GM23248 (cell line): ENCODE measurements at regions not wholly inside any gene's neighbourhood (a gene's known extent, or its start where the extent isn't known, plus 50 kb on each side); places are given as distances from the start of the nearest gene placed in this dataset.
A peak's percentile ranks its signal among the peaks of the same experiment; 100 is the strongest.

Experiments
- DNase-seq: peaks from one replicate; pipeline ENCODE4 v3.0.0-alpha.2; 2015
- H2AFZ ChIP-seq: fragments of 200-600 bp; sonication (generic); 2 replicates; pipeline ENCODE4 v1.6.1; 2016; ENCODE audit warnings: antibody characterized with exemption
- H3F3A ChIP-seq: fragments of 200-600 bp; sonication (generic); 2 replicates; pipeline ENCODE4 v1.6.1; 2016; ENCODE audit warnings: mild to moderate bottlenecking, antibody characterized with exemption, mixed run types; ENCODE audit not compliant: insufficient read depth
- H3K27ac ChIP-seq: fragments of 200-600 bp; sonication (generic); 2 replicates; pipeline ENCODE4 v1.5.1; 2016; ENCODE audit warnings: mild to moderate bottlenecking
- H3K27me3 ChIP-seq: fragments of 200-600 bp; sonication (generic); replicated peaks from 2 replicates; pipeline ENCODE4 v1.6.1; 2016; ENCODE audit warnings: mild to moderate bottlenecking; ENCODE audit not compliant: insufficient read depth
- H3K36me3 ChIP-seq: fragments of 200-600 bp; sonication (generic); 2 replicates; pipeline ENCODE4 v1.6.1; 2016; ENCODE audit warnings: low read depth, mild to moderate bottlenecking
- H3K4me1 ChIP-seq: fragments of 200-600 bp; sonication (generic); 2 replicates; pipeline ENCODE4 v1.6.1; 2016; ENCODE audit warnings: mild to moderate bottlenecking; ENCODE audit not compliant: insufficient read depth
- H3K4me2 ChIP-seq: fragments of 200-600 bp; sonication (generic); one replicate; pipeline ENCODE4 v1.6.1; 2016; ENCODE audit warnings: mild to moderate bottlenecking; ENCODE audit not compliant: unreplicated experiment
- H3K4me3 ChIP-seq: fragments of 200-600 bp; sonication (generic); 2 replicates; pipeline ENCODE4 v1.5.1; 2016; ENCODE audit warnings: mild to moderate bottlenecking
- H3K79me2 ChIP-seq: fragments of 200-600 bp; sonication (generic); 2 replicates; pipeline ENCODE4 v1.6.1; 2016; ENCODE audit warnings: mild to moderate bottlenecking; ENCODE audit not compliant: insufficient read depth
- H3K9ac ChIP-seq: fragments of 200-600 bp; sonication (generic); 2 replicates; pipeline ENCODE4 v1.6.1; 2016; ENCODE audit warnings: mild to moderate bottlenecking
- H3K9me2 ChIP-seq: fragments of 200-600 bp; sonication (generic); 2 replicates; pipeline ENCODE4 v1.6.1; 2016; ENCODE audit warnings: mixed run types, mild to moderate bottlenecking, moderate library complexity; ENCODE audit not compliant: insufficient read depth
- H3K9me3 ChIP-seq: fragments of 200-600 bp; sonication (generic); one replicate; pipeline ENCODE4 v1.6.1; 2017; ENCODE audit warnings: low read depth
- H4K20me1 ChIP-seq: fragments of 200-600 bp; sonication (generic); 2 replicates; pipeline ENCODE4 v1.6.0; 2016; ENCODE audit not compliant: insufficient read depth
- EZH2 ChIP-seq: fragments of 200-600 bp; sonication (generic); IDR thresholded peaks from 2 replicates; pipeline ENCODE4 v1.6.1; 2018; ENCODE audit warnings: antibody characterized with exemption, mild to moderate bottlenecking; ENCODE audit not compliant: insufficient read depth, poor library complexity, severe bottlenecking
- EZH2phosphoT487 ChIP-seq: fragments of 200-600 bp; sonication (generic); IDR thresholded peaks from 2 replicates; pipeline ENCODE4 v1.6.1; 2018; ENCODE audit warnings: antibody characterized with exemption, moderate library complexity, mild to moderate bottlenecking, low read depth; ENCODE audit not compliant: insufficient read depth
- WGBS, 2 experiments: methylation state at CpG; one replicate each; pipeline ENCODE4 v1.1.6; 2015 to 2017; ENCODE audit warnings: low lambda C conversion rate in 2 of 2, low coverage in 1 of 2; ENCODE audit errors: missing lambda C conversion rate in 2 of 2; 5-methylcytosine and 5-hydroxymethylcytosine counted together
- in situ Hi-C: fragments of 300-500 bp; cut with MboI; formaldehyde crosslinking; loops from 2 replicates; pipeline ENCODE4 v1.15.0; 2020

DNA sequence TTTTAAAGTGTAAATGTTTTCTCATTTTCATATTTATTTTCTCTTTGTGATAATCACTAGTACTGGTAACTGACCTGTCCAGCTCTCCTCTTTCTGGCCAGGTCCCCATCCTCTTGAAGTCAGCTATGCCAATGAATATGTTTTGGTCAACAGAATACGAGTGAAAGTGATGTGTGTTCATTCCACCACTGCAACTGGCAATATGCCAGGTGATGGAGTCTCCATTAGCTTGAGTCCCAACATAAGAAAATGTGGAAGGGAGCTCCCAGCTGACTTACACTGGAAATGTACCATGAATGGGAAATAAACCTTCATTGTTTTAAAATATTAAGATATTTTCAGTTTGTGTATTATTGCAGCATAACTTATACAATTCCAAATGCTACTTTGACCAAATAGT is 75.8 kb downstream of the CCDC34 start:
- peaks cover 37% of the 10 kb centered on the region for H3F3A ChIP-seq
- no peaks in the 10 kb centered on the region for H3K79me2 ChIP-seq
- no peak overlapping the region for H3K27ac ChIP-seq
- H3K4me2 ChIP-seq: no peak overlapping the region
- 67 to 79% methylated on average over 1 of the region's 1 CpG for WGBS, 2 experiments
- H3K36me3 ChIP-seq: no peaks in the 10 kb centered on the region
- no peak overlapping the region for H3K9ac ChIP-seq
- DNase-seq: no peak
- in situ Hi-C loops: no loop called here
- no peak overlapping the region for H3K4me3 ChIP-seq
- H2AFZ ChIP-seq: no peak overlapping the region
- H4K20me1 ChIP-seq: no peaks in the 10 kb centered on the region
- H3K9me2 ChIP-seq: no peaks in the 10 kb centered on the region
- no peaks in the 10 kb centered on the region for H3K27me3 ChIP-seq
- H3K4me1 ChIP-seq: peaks cover 35% of the 10 kb centered on the region
- no peaks in the 10 kb centered on the region for H3K9me3 ChIP-seq
- no peak for TF ChIP-seq EZH2
- no peak for TF ChIP-seq EZH2phosphoT487

DNA sequence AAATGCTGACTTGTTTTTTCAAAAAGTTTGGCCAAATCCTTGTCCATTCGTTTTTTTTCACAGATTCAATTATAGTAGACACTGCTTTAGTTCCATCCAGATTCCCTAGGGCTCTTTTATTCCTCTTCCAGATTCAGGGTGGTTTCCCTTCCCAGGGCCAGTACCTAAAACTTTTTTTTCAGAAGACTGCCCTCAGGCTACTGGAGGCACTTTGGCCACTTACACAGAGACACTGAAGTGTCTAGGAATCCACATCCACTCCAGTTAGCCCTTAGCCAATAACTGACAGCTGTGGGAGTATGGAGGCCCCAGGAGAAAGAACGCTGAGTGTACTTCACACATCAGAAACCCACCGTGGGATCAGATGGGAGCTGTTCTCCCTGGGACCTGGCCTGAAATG is 77.3 kb downstream of the CCDC34 start:
- H3K4me3 ChIP-seq: no peak overlapping the region
- H2AFZ ChIP-seq: no peak overlapping the region
- H3K4me2 ChIP-seq: no peak overlapping the region
- no peak overlapping the region for H3K27ac ChIP-seq
- peaks cover 37% of the 10 kb centered on the region for H3F3A ChIP-seq
- no peaks in the 10 kb centered on the region for H3K27me3 ChIP-seq
- no peak overlapping the region for H3K9ac ChIP-seq
- peaks cover 33% of the 10 kb centered on the region for H3K4me1 ChIP-seq
- no peaks in the 10 kb centered on the region for H4K20me1 ChIP-seq
- H3K36me3 ChIP-seq: no peaks in the 10 kb centered on the region
- no peaks in the 10 kb centered on the region for H3K79me2 ChIP-seq
- no peaks in the 10 kb centered on the region for H3K9me3 ChIP-seq
- DNase-seq: no peak
- in situ Hi-C loops: no loop called here
- 72 to 74% methylated on average over 3 of the region's 3 CpGs for WGBS, 2 experiments
- no peaks in the 10 kb centered on the region for H3K9me2 ChIP-seq
- no peak for TF ChIP-seq EZH2phosphoT487
- no peak for TF ChIP-seq EZH2

DNA sequence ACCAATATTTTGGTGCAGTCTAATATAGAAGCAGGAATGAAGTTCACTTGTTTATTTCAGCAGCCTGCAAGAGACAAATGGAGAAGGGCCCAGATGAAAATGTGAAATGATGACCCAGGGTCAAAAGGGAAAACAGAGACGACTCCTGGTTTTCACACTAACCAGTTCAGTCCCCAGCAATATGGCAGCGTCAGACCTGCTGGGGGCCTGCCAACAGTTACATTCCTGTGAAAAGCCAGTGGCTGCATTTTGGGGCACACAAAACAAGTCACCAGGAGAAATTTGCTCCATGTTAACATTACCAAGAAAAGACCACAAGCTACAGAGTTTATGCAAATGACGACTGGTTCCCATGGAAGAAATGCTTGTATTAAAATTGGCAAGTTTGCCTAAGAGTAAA is 80.2 kb downstream of the CCDC34 start:
- TF ChIP-seq EZH2 (no peak), EZH2phosphoT487 (no peak)
- Histone ChIP-seq H3K9me3 (no peaks in the 10 kb centered on the region), H3K4me3 (no peak overlapping the region), H3K4me2 (peak overlapping the region; percentile 52), H3K36me3 (no peaks in the 10 kb centered on the region), H3K4me1 (peaks cover 24% of the 10 kb centered on the region), H3K79me2 (no peaks in the 10 kb centered on the region), H3F3A (peaks cover 25% of the 10 kb centered on the region), H4K20me1 (no peaks in the 10 kb centered on the region), H3K27ac (peak overlapping the region; percentile 83), H3K9ac (peak overlapping the region; percentile 54; the same call in 1 of the 2 replicates), H3K27me3 (no peaks in the 10 kb centered on the region), H2AFZ (no peak overlapping the region), H3K9me2 (no peaks in the 10 kb centered on the region)
- WGBS, 2 experiments: 47 to 50% methylated on average over 3 of the region's 3 CpGs
- in situ Hi-C loops: no loop called here
- peak; percentile 49 for DNase-seq

DNA sequence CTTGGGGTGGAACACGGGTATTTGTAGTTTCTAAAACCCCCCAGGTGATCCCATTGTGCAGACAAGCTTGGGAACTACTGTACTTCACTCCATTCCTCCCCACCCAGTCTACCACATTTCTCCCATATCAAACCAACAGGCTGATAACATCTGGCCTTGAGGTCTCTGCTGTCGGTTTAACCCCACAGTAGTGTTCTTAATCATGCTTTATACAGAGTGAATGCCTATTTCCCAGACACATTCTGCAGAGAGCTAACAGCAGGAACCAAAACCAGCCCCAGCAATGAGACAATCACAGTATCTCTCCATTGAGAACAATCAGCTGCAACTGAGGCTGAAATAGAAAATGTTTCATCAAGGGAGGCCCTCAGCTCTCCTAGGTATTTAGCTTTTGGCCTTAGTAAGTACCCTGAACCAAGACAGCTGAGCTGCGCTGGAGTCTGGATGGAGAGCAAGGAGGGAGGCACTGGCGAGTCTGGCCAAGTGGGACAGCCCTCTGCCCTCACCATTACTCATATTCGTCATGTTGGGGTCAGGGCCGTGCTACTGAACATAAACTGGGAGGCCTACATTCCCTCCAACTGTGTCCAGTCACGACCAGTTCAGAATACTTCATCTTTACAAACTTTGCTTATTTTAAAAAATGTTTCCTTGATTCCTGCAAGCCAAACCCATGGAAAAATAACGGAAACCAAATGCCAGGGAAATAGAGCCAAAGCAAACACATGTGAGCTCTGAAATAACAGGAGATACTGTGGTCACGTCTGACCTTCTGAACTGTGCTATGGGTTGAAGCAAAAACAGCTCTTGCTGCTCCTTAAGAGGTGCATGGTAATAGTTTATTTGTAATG is 81.0 kb downstream of the CCDC34 start:
- Histone ChIP-seq H3K27ac (peak overlapping the region; percentile 83), H3K27me3 (no peaks in the 10 kb centered on the region), H3F3A (peaks cover 25% of the 10 kb centered on the region), H3K36me3 (no peaks in the 10 kb centered on the region), H3K79me2 (no peaks in the 10 kb centered on the region), H4K20me1 (no peaks in the 10 kb centered on the region), H3K4me1 (peaks cover 24% of the 10 kb centered on the region), H3K9me2 (no peaks in the 10 kb centered on the region), H2AFZ (peak overlapping the region; percentile 32), H3K9ac (peak overlapping the region; percentile 54), H3K9me3 (no peaks in the 10 kb centered on the region), H3K4me3 (no peak overlapping the region), H3K4me2 (peak overlapping the region; percentile 52)
- WGBS, 2 experiments: 13 to 14% methylated on average over 9 of the region's 9 CpGs
- TF ChIP-seq EZH2phosphoT487 (no peak), EZH2 (no peak)
- in situ Hi-C loops: no loop called here
- DNase-seq: peak; percentile 92
